WTC11 (cell line): ENCODE measurements at regions not wholly inside any gene's neighbourhood (a gene's known extent, or its start where the extent isn't known, plus 50 kb on each side); places are given as distances from the start of the nearest gene placed in this dataset.

ENCODE experiments used
- CREB1 ChIP-seq: sonication (generic); formaldehyde crosslinking; IDR thresholded peaks from 2 replicates; pipeline ENCODE4 v1.8.0; 2023; ENCODE audit warnings: mild to moderate bottlenecking, missing genetic modification reagents
- FOXP1 ChIP-seq: sonication (generic); formaldehyde crosslinking; IDR thresholded peaks from 2 replicates; pipeline ENCODE4 v1.8.0; 2022; ENCODE audit warnings: missing genetic modification reagents, mild to moderate bottlenecking, moderate library complexity, borderline replicate concordance
- MYBL2 ChIP-seq: sonication (generic); formaldehyde crosslinking; IDR thresholded peaks from 2 replicates; pipeline ENCODE4 v1.8.1; 2023; ENCODE audit warnings: mild to moderate bottlenecking, moderate library complexity, missing genetic modification reagents
- NR1H2 ChIP-seq: sonication (generic); formaldehyde crosslinking; IDR thresholded peaks from 2 replicates; pipeline ENCODE4 v1.9.0; 2021; ENCODE audit warnings: mild to moderate bottlenecking, moderate library complexity, missing genetic modification reagents
- TF ChIP-seq, protein P1 (sequence below): fragments of 200-600 bp; IDR thresholded peaks from 2 replicates; pipeline ENCODE4 v1.8.0; 2022; ENCODE audit warnings: antibody characterized with exemption
- TF ChIP-seq, protein P2 (sequence below): sonication (generic); formaldehyde crosslinking; IDR thresholded peaks from 2 replicates; pipeline ENCODE4 v1.8.0; 2023; ENCODE audit warnings: missing genetic modification reagents, mild to moderate bottlenecking, borderline replicate concordance
- TF ChIP-seq, protein P3 (sequence below): sonication (generic); formaldehyde crosslinking; IDR thresholded peaks from 2 replicates; pipeline ENCODE4 v1.8.1; 2022; ENCODE audit warnings: mild to moderate bottlenecking, missing genetic modification reagents, moderate library complexity, borderline replicate concordance

DNA sequence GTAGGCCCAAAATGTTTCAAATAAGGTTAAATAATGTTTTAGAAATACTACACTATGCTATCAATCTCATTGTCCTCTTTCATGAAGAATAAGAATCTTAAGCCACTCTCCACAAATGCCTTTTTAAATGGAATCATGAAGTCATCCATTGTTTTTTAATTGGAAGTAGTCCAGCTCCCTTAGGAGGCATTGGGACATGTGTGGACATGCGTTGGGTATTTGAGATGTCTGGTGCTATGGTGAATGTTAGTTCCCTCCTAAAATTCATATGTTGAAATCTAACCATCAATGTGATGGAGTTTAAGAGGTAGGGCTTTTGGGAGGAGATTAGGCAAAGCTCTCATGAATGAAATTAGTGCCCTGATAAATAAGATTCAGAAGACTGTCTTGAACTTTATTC, 289.0 kb downstream of the C4orf33 start:
- TF ChIP-seq, protein P1, sequence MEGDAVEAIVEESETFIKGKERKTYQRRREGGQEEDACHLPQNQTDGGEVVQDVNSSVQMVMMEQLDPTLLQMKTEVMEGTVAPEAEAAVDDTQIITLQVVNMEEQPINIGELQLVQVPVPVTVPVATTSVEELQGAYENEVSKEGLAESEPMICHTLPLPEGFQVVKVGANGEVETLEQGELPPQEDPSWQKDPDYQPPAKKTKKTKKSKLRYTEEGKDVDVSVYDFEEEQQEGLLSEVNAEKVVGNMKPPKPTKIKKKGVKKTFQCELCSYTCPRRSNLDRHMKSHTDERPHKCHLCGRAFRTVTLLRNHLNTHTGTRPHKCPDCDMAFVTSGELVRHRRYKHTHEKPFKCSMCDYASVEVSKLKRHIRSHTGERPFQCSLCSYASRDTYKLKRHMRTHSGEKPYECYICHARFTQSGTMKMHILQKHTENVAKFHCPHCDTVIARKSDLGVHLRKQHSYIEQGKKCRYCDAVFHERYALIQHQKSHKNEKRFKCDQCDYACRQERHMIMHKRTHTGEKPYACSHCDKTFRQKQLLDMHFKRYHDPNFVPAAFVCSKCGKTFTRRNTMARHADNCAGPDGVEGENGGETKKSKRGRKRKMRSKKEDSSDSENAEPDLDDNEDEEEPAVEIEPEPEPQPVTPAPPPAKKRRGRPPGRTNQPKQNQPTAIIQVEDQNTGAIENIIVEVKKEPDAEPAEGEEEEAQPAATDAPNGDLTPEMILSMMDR: no peak
- TF ChIP-seq, protein P2, sequence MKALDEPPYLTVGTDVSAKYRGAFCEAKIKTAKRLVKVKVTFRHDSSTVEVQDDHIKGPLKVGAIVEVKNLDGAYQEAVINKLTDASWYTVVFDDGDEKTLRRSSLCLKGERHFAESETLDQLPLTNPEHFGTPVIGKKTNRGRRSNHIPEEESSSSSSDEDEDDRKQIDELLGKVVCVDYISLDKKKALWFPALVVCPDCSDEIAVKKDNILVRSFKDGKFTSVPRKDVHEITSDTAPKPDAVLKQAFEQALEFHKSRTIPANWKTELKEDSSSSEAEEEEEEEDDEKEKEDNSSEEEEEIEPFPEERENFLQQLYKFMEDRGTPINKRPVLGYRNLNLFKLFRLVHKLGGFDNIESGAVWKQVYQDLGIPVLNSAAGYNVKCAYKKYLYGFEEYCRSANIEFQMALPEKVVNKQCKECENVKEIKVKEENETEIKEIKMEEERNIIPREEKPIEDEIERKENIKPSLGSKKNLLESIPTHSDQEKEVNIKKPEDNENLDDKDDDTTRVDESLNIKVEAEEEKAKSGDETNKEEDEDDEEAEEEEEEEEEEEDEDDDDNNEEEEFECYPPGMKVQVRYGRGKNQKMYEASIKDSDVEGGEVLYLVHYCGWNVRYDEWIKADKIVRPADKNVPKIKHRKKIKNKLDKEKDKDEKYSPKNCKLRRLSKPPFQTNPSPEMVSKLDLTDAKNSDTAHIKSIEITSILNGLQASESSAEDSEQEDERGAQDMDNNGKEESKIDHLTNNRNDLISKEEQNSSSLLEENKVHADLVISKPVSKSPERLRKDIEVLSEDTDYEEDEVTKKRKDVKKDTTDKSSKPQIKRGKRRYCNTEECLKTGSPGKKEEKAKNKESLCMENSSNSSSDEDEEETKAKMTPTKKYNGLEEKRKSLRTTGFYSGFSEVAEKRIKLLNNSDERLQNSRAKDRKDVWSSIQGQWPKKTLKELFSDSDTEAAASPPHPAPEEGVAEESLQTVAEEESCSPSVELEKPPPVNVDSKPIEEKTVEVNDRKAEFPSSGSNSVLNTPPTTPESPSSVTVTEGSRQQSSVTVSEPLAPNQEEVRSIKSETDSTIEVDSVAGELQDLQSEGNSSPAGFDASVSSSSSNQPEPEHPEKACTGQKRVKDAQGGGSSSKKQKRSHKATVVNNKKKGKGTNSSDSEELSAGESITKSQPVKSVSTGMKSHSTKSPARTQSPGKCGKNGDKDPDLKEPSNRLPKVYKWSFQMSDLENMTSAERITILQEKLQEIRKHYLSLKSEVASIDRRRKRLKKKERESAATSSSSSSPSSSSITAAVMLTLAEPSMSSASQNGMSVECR: no peak
- TF ChIP-seq, protein P3, sequence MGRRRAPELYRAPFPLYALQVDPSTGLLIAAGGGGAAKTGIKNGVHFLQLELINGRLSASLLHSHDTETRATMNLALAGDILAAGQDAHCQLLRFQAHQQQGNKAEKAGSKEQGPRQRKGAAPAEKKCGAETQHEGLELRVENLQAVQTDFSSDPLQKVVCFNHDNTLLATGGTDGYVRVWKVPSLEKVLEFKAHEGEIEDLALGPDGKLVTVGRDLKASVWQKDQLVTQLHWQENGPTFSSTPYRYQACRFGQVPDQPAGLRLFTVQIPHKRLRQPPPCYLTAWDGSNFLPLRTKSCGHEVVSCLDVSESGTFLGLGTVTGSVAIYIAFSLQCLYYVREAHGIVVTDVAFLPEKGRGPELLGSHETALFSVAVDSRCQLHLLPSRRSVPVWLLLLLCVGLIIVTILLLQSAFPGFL (CRISPR knock-in tag): no peak
- TF ChIP-seq FOXP1 (CRISPR knock-in tag) (no peak), CREB1 (CRISPR knock-in tag) (no peak), MYBL2 (no peak), NR1H2 (CRISPR knock-in tag) (no peak)
